Endothelial cell of umbilical vein (primary cell): ENCODE measurements at regions not wholly inside any gene's neighbourhood (a gene's known extent, or its start where the extent isn't known, plus 50 kb on each side); places are given as distances from the start of the nearest gene placed in this dataset.

Experiments
- BruUV-seq: library from RNA; stranded (reverse); fragments of 400-500 nt; replicated peaks from 2 replicates; lab custom pipeline; 2021; lab: Mats Ljungman, UMichigan
- CTCF ChIA-PET: fragments of 300-600, 350-600 bp; sonication (Branson Sonifier 250); formaldehyde crosslinking; loops from one replicate; lab custom pipeline; 2021; ENCODE audit warnings: antibody characterized with exemption, inconsistent platforms; lab: Charles Lee
- POLR2A ChIA-PET: fragments of 300-600, 350-600 bp; sonication (Branson Sonifier 250); formaldehyde crosslinking; loops from one replicate; lab custom pipeline; 2021; ENCODE audit warnings: antibody characterized with exemption, inconsistent platforms; lab: Charles Lee
- DNase-seq: peaks from one replicate; pipeline ENCODE4 v3.0.0-alpha.2; 2011; ENCODE audit warnings: low read depth, low spot score
- FAIRE-seq: peaks from 2 replicates; lab custom pipeline; 2011; peaks lifted over from hg19 to GRCh38; lab: Jason Lieb, UNC
- H2AFZ ChIP-seq: 2 replicates; pipeline ENCODE4 v1.6.0; 2012; ENCODE audit warnings: low read depth, low read length, control low read depth, inconsistent platforms
- H3K27ac ChIP-seq: 2 replicates; pipeline ENCODE4 v1.5.1; 2011; ENCODE audit warnings: low read depth, mild to moderate bottlenecking, control low read depth, low read length, moderate library complexity; ENCODE audit not compliant: insufficient read depth
- H3K27me3 ChIP-seq, 2 experiments: 2 replicates each; pipeline versions ENCODE4 v1.6.0 to v1.6.1; 2011; ENCODE audit warnings: low read length in 2 of 2, mixed read lengths in 1 of 2; ENCODE audit not compliant: control insufficient read depth in 2 of 2, insufficient read depth in 2 of 2
- H3K36me3 ChIP-seq, 2 experiments: 2 replicates in 1 of 2; 3 replicates in 1 of 2; pipeline ENCODE4 v1.5.1; 2011; ENCODE audit warnings: low read length in 2 of 2, mild to moderate bottlenecking in 1 of 2, moderate library complexity in 1 of 2; ENCODE audit not compliant: control insufficient read depth in 2 of 2, insufficient read depth in 2 of 2; ENCODE audit errors: extremely low read depth in 1 of 2
- H3K4me1 ChIP-seq: 3 replicates; pipeline ENCODE4 v1.5.1; 2011; ENCODE audit warnings: mild to moderate bottlenecking, low read length; ENCODE audit not compliant: control insufficient read depth, insufficient read depth; ENCODE audit errors: extremely low read depth
- H3K4me2 ChIP-seq: 2 replicates; pipeline ENCODE4 v1.6.1; 2011; ENCODE audit warnings: low read length, control low read depth, mixed read lengths; ENCODE audit not compliant: insufficient read depth
- H3K4me3 ChIP-seq, 3 experiments: fragments of 200-600 bp in 1 of 3; sonication (generic), shearing (Covaris generic) in 1 of 3; replicated peaks in 1 of 3; 2 replicates each; pipeline ENCODE4 v1.5.1; 2011 to 2016; ENCODE audit warnings: control low read depth in 3 of 3, low read length in 3 of 3, mild to moderate bottlenecking in 2 of 3, inconsistent platforms in 1 of 3, low read depth in 1 of 3, moderate library complexity in 1 of 3; ENCODE audit not compliant: insufficient read depth in 1 of 3
- H3K79me2 ChIP-seq: 2 replicates; pipeline ENCODE4 v1.6.0; 2012; ENCODE audit warnings: low read length, inconsistent platforms; ENCODE audit not compliant: control insufficient read depth, insufficient read depth
- H3K9ac ChIP-seq: replicated peaks from 2 replicates; pipeline ENCODE3; 2011; ENCODE audit warnings: low read length, control low read depth; ENCODE audit not compliant: insufficient read depth; ENCODE audit errors: extremely low read depth
- H3K9me1 ChIP-seq: replicated peaks from 3 replicates; pipeline ENCODE4 v1.6.0; 2011; ENCODE audit warnings: mild to moderate bottlenecking, low read length; ENCODE audit not compliant: control insufficient read depth, insufficient read depth; ENCODE audit errors: extremely low read depth
- H3K9me3 ChIP-seq: replicated peaks from 2 replicates; pipeline ENCODE4 v1.5.1; 2012; ENCODE audit warnings: low read length, inconsistent platforms; ENCODE audit not compliant: control insufficient read depth, insufficient read depth
- H4K20me1 ChIP-seq: replicated peaks from 2 replicates; pipeline ENCODE3; 2011; ENCODE audit warnings: mild to moderate bottlenecking, low read length; ENCODE audit not compliant: control insufficient read depth, insufficient read depth; ENCODE audit errors: extremely low read depth
- CTCF ChIP-seq, 2 donors: IDR thresholded peaks; 1 replicate in 1 of 2; 2 replicates in 1 of 2; pipeline ENCODE4 v1.5.1; 2011; ENCODE audit warnings: low read length in 2 of 2, mild to moderate bottlenecking in 2 of 2, moderate library complexity in 2 of 2, control low read depth in 1 of 2, inconsistent platforms in 1 of 2, low read depth in 1 of 2; ENCODE audit not compliant: insufficient read depth in 1 of 2; ENCODE audit errors: extremely low read depth in 1 of 2
- EZH2 ChIP-seq: IDR thresholded peaks from 2 replicates; pipeline ENCODE4 v1.6.1; 2012; ENCODE audit warnings: borderline replicate concordance, low read depth, mild to moderate bottlenecking, moderate library complexity, low read length, inconsistent platforms; ENCODE audit not compliant: severe bottlenecking
- FOS ChIP-seq: IDR thresholded peaks from 2 replicates; pipeline ENCODE4 v1.6.1; 2011; ENCODE audit warnings: mild to moderate bottlenecking, low read length, moderate library complexity, borderline replicate concordance; ENCODE audit not compliant: insufficient read depth
- GATA2 ChIP-seq: IDR thresholded peaks from 2 replicates; pipeline ENCODE4 v1.7.0; 2011; ENCODE audit warnings: low read depth, mild to moderate bottlenecking, moderate library complexity, mixed read lengths, low read length; ENCODE audit not compliant: insufficient read length, insufficient read depth
- JUN ChIP-seq: IDR thresholded peaks from 2 replicates; pipeline ENCODE4 v1.6.1; 2011; ENCODE audit warnings: borderline replicate concordance, low read depth; ENCODE audit not compliant: insufficient read length, insufficient read depth
- MAX ChIP-seq: IDR thresholded peaks from 2 replicates; pipeline ENCODE4 v1.6.1; 2011; ENCODE audit not compliant: insufficient read depth, insufficient read length
- MYC ChIP-seq: IDR thresholded peaks from one replicate; pipeline ENCODE4 v1.6.1; 2011; ENCODE audit warnings: mild to moderate bottlenecking, low read depth, low read length
- POLR2A ChIP-seq: IDR thresholded peaks from 2 replicates; pipeline ENCODE4 v1.6.1; 2012; ENCODE audit warnings: low read depth, mild to moderate bottlenecking, control low read depth, low read length
- POLR2AphosphoS5 ChIP-seq: IDR thresholded peaks from 2 replicates; pipeline ENCODE4 v1.6.1; 2012; ENCODE audit warnings: low read depth, mild to moderate bottlenecking, control low read depth, low read length, moderate library complexity; ENCODE audit not compliant: insufficient read depth
- dilution Hi-C: fragments of 300-500 bp; cut with MboI; formaldehyde crosslinking; loops from one replicate; pipeline ENCODE4 v1.15.0; 2019; ENCODE audit warnings: low sequenced_read_pairs; ENCODE audit not compliant: extremely low pct_ligation_motif_present
- intact Hi-C: fragments of 100-400 bp; cut with micrococcal nuclease; formaldehyde crosslinking; loops from one replicate; pipeline ENCODE4 v1.10.0; 2022

GRCh38 chr6:3573670-3574069 is 116.8 kb upstream of the SLC22A23 start:
- FAIRE-seq (no peak), DNase-seq (no peak)
- H4K20me1 ChIP-seq = no peaks in the 10 kb centered on the region
- BruUV-seq = no TSS peak
- H3K9ac ChIP-seq = no peak overlapping the region
- dilution Hi-C loops = no loop called here
- peaks cover 4 to 16% of the 10 kb centered on the region in 2 experiments for H3K27me3 ChIP-seq
- no peak overlapping the region for H2AFZ ChIP-seq
- H3K4me2 ChIP-seq = no peak overlapping the region
- TF ChIP-seq JUN (no peak), CTCF (IDR thresholded peaks at IDR 0.05; ENCODE audit: extremely low read depth in 1 of 2, insufficient read depth in 1 of 2, low read depth in 1 of 2, low read length in 2 of 2) (no peak), FOS (no peak), MYC (no peak), POLR2A (no peak), EZH2 (no peak), GATA2 (no peak), MAX (no peak), POLR2AphosphoS5 (no peak)
- no peaks in the 10 kb centered on the region for H3K4me1 ChIP-seq
- intact Hi-C loops = no loop called here
- H3K9me1 ChIP-seq = no peaks in the 10 kb centered on the region
- no peak overlapping the region for H3K27ac ChIP-seq
- no peaks in the 10 kb centered on the region for H3K9me3 ChIP-seq
- H3K36me3 ChIP-seq = no peaks in the 10 kb centered on the region
- CTCF ChIA-PET = no interaction called here
- no peak overlapping the region for H3K4me3 ChIP-seq
- POLR2A ChIA-PET = no interaction called here
- H3K79me2 ChIP-seq = no peaks in the 10 kb centered on the region
